ENCODE measurements at regions not wholly inside any gene's neighbourhood (a gene's known extent, or its start where the extent isn't known, plus 50 kb on each side); places are given as distances from the start of the nearest gene placed in this dataset.

- intact Hi-C loops (cut with micrococcal nuclease) = no loop called here
- Mint-ChIP-seq H3K9me3 (ENCODE audit: unreplicated experiment) (no peaks in the 10 kb centered on the region), H3K36me3 (ENCODE audit: insufficient read depth, unreplicated experiment) (no peaks in the 10 kb centered on the region), H3K27me3 (ENCODE audit: insufficient read depth, unreplicated experiment) (peaks cover 12% of the 10 kb centered on the region), H3K27ac (ENCODE audit: low read depth, unreplicated experiment) (no peak overlapping the region), H3K4me3 (ENCODE audit: unreplicated experiment) (no peak overlapping the region), H3K4me1 (ENCODE audit: insufficient read depth, unreplicated experiment) (peaks cover 6% of the 10 kb centered on the region)
- no peak for TF ChIP-seq CTCF (IDR thresholded peaks at IDR 0.05; ENCODE audit: unreplicated experiment)
- CTCF ChIA-PET = no interaction called here
- no peak for DNase-seq (ENCODE audit: unreplicated experiment)
- no TSS peak for BruUV-seq (replicated peaks)
- POLR2A ChIA-PET = no interaction called here
Observed at GRCh38 chr13:56861476-56861875, 279.2 kb upstream of the PRR20A start.

- intact Hi-C loops (cut with micrococcal nuclease) = no loop called here
- H3K9me3 Mint-ChIP-seq (ENCODE audit: unreplicated experiment) = no peaks in the 10 kb centered on the region
- H3K27ac Mint-ChIP-seq (ENCODE audit: low read depth, unreplicated experiment) = no peak overlapping the region
- no TSS peak for BruUV-seq (replicated peaks)
- TF ChIP-seq CTCF (IDR thresholded peaks at IDR 0.05; ENCODE audit: unreplicated experiment) = no peak
- no peak for DNase-seq (ENCODE audit: unreplicated experiment)
- peaks cover 6% of the 10 kb centered on the region for H3K4me1 Mint-ChIP-seq (ENCODE audit: insufficient read depth, unreplicated experiment)
- no peak overlapping the region for H3K4me3 Mint-ChIP-seq (ENCODE audit: unreplicated experiment)
- H3K27me3 Mint-ChIP-seq (ENCODE audit: insufficient read depth, unreplicated experiment) = peaks cover 12% of the 10 kb centered on the region
- ChIA-PET CTCF (no interaction called here), POLR2A (no interaction called here)
- no peaks in the 10 kb centered on the region for H3K36me3 Mint-ChIP-seq (ENCODE audit: insufficient read depth, unreplicated experiment)
Observed at GRCh38 chr13:56864451-56864850, 276.3 kb upstream of the PRR20A start.

GRCh38 chr13:56865416-56865815, 275.3 kb upstream of the PRR20A start:
- intact Hi-C loops (cut with micrococcal nuclease) = no loop called here
- Mint-ChIP-seq H3K4me3 (ENCODE audit: unreplicated experiment) (no peak overlapping the region), H3K27me3 (ENCODE audit: insufficient read depth, unreplicated experiment) (peaks cover 12% of the 10 kb centered on the region), H3K36me3 (ENCODE audit: insufficient read depth, unreplicated experiment) (no peaks in the 10 kb centered on the region), H3K4me1 (ENCODE audit: insufficient read depth, unreplicated experiment) (peaks cover 6% of the 10 kb centered on the region), H3K27ac (ENCODE audit: low read depth, unreplicated experiment) (no peak overlapping the region), H3K9me3 (ENCODE audit: unreplicated experiment) (no peaks in the 10 kb centered on the region)
- no TSS peak for BruUV-seq (replicated peaks)
- CTCF ChIA-PET = no interaction called here
- POLR2A ChIA-PET = no interaction called here
- DNase-seq (ENCODE audit: unreplicated experiment) = no peak
- no peak for TF ChIP-seq CTCF (IDR thresholded peaks at IDR 0.05; ENCODE audit: unreplicated experiment)

GRCh38 chr13:56869671-56870070, 271.0 kb upstream of the PRR20A start:
- no TSS peak for BruUV-seq (replicated peaks)
- no peak for TF ChIP-seq CTCF (IDR thresholded peaks at IDR 0.05; ENCODE audit: unreplicated experiment)
- Mint-ChIP-seq H3K9me3 (ENCODE audit: unreplicated experiment) (no peaks in the 10 kb centered on the region), H3K4me1 (ENCODE audit: insufficient read depth, unreplicated experiment) (no peaks in the 10 kb centered on the region), H3K36me3 (ENCODE audit: insufficient read depth, unreplicated experiment) (no peaks in the 10 kb centered on the region), H3K27me3 (ENCODE audit: insufficient read depth, unreplicated experiment) (no peaks in the 10 kb centered on the region), H3K4me3 (ENCODE audit: unreplicated experiment) (no peak overlapping the region), H3K27ac (ENCODE audit: low read depth, unreplicated experiment) (no peak overlapping the region)
- CTCF ChIA-PET = no interaction called here
- intact Hi-C loops (cut with micrococcal nuclease) = no loop called here
- DNase-seq (ENCODE audit: unreplicated experiment) = no peak
- POLR2A ChIA-PET = no interaction called here

Measured in MCF 10A (cell line).